ENCODE measurements at regions not wholly inside any gene's neighbourhood (a gene's known extent, or its start where the extent isn't known, plus 50 kb on each side); places are given as distances from the start of the nearest gene placed in this dataset.
"Not testable (repeated sequence)": the region's sequence is repeated elsewhere in the genome, so short reads cannot be mapped to it uniquely, and the experiment has no call there.

GRCh38 chr4:167966143-167966542, 126.2 kb upstream of the ANXA10 start:
- Histone ChIP-seq H3K4me1 (ENCODE audit: control insufficient read depth, insufficient read depth, low read length) (no peaks in the 10 kb centered on the region), H3K9me3 (ENCODE audit: control insufficient read depth, insufficient read depth, low read length) (peaks cover 6% of the 10 kb centered on the region), H3K27ac (ENCODE audit: low read depth, low read length) (no peak overlapping the region), H3K4me3 (ENCODE audit: low read depth, low read length) (no peak overlapping the region), H3K36me3 (ENCODE audit: control insufficient read depth, insufficient read depth, low read length) (no peaks in the 10 kb centered on the region), H3K27me3 (ENCODE audit: control insufficient read depth, insufficient read depth, low read length) (no peaks in the 10 kb centered on the region)
- WGBS (ENCODE audit: insufficient coverage): no CpG with 5 or more reads among the region's 2 CpGs
- no peak for DNase-seq (ENCODE audit: low read depth in 4 of 6, low spot score in 6 of 6)

GRCh38 chr4:167973513-167973912, 118.8 kb upstream of the ANXA10 start:
- Histone ChIP-seq H3K27me3 (ENCODE audit: control insufficient read depth, insufficient read depth, low read length) (no peaks in the 10 kb centered on the region), H3K27ac (ENCODE audit: low read depth, low read length) (no peak overlapping the region), H3K4me3 (ENCODE audit: low read depth, low read length) (no peak overlapping the region), H3K9me3 (ENCODE audit: control insufficient read depth, insufficient read depth, low read length) (peaks cover 8% of the 10 kb centered on the region), H3K36me3 (ENCODE audit: control insufficient read depth, insufficient read depth, low read length) (no peaks in the 10 kb centered on the region), H3K4me1 (ENCODE audit: control insufficient read depth, insufficient read depth, low read length) (no peaks in the 10 kb centered on the region)
- no peak for DNase-seq (ENCODE audit: low read depth in 4 of 6, low spot score in 6 of 6)

GRCh38 chr4:167985565-167985964, 106.8 kb upstream of the ANXA10 start:
- H3K9me3 ChIP-seq (ENCODE audit: control insufficient read depth, insufficient read depth, low read length): no peaks in the 10 kb centered on the region
- no peaks in the 10 kb centered on the region for H3K27me3 ChIP-seq (ENCODE audit: control insufficient read depth, insufficient read depth, low read length)
- DNase-seq (ENCODE audit: low read depth in 4 of 6, low spot score in 6 of 6): no peak
- H3K4me1 ChIP-seq (ENCODE audit: control insufficient read depth, insufficient read depth, low read length): no peaks in the 10 kb centered on the region
- H3K4me3 ChIP-seq (ENCODE audit: low read depth, low read length): no peak overlapping the region
- no peaks in the 10 kb centered on the region for H3K36me3 ChIP-seq (ENCODE audit: control insufficient read depth, insufficient read depth, low read length)
- H3K27ac ChIP-seq (ENCODE audit: low read depth, low read length): no peak overlapping the region

- no peak overlapping the region for H3K4me3 ChIP-seq (ENCODE audit: low read depth, low read length)
- no peaks in the 10 kb centered on the region for H3K27me3 ChIP-seq (ENCODE audit: control insufficient read depth, insufficient read depth, low read length)
- 90% methylated on average over 3 of the region's 3 CpGs for WGBS (ENCODE audit: insufficient coverage)
- no peak for DNase-seq (ENCODE audit: low read depth in 4 of 6, low spot score in 6 of 6)
- no peak overlapping the region for H3K27ac ChIP-seq (ENCODE audit: low read depth, low read length)
- no peaks in the 10 kb centered on the region for H3K9me3 ChIP-seq (ENCODE audit: control insufficient read depth, insufficient read depth, low read length)
- no peaks in the 10 kb centered on the region for H3K4me1 ChIP-seq (ENCODE audit: control insufficient read depth, insufficient read depth, low read length)
- H3K36me3 ChIP-seq (ENCODE audit: control insufficient read depth, insufficient read depth, low read length): no peaks in the 10 kb centered on the region
These were observed 106.3 kb upstream of the ANXA10 start for GRCh38 chr4:167986044-167986443.

GRCh38 chr4:167987285-167987684, 105.1 kb upstream of the ANXA10 start:
- H3K9me3 ChIP-seq (ENCODE audit: control insufficient read depth, insufficient read depth, low read length): no peaks in the 10 kb centered on the region
- DNase-seq (ENCODE audit: low read depth in 4 of 6, low spot score in 6 of 6): peak in 1 of 6 donors; percentile 9
- H3K4me3 ChIP-seq (ENCODE audit: low read depth, low read length): no peak overlapping the region
- no peaks in the 10 kb centered on the region for H3K27me3 ChIP-seq (ENCODE audit: control insufficient read depth, insufficient read depth, low read length)
- H3K36me3 ChIP-seq (ENCODE audit: control insufficient read depth, insufficient read depth, low read length): no peaks in the 10 kb centered on the region
- no peaks in the 10 kb centered on the region for H3K4me1 ChIP-seq (ENCODE audit: control insufficient read depth, insufficient read depth, low read length)
- WGBS (ENCODE audit: insufficient coverage): 80% methylated on average over 1 of the region's 2 CpGs
- H3K27ac ChIP-seq (ENCODE audit: low read depth, low read length): no peak overlapping the region

- WGBS (ENCODE audit: insufficient coverage): no CpG with 5 or more reads among the region's 2 CpGs
- Histone ChIP-seq H3K27ac (ENCODE audit: low read depth, low read length) (no peak overlapping the region), H3K4me1 (ENCODE audit: control insufficient read depth, insufficient read depth, low read length) (no peaks in the 10 kb centered on the region), H3K4me3 (ENCODE audit: low read depth, low read length) (no peak overlapping the region), H3K36me3 (ENCODE audit: control insufficient read depth, insufficient read depth, low read length) (no peaks in the 10 kb centered on the region), H3K27me3 (ENCODE audit: control insufficient read depth, insufficient read depth, low read length) (no peaks in the 10 kb centered on the region), H3K9me3 (ENCODE audit: control insufficient read depth, insufficient read depth, low read length) (no peaks in the 10 kb centered on the region)
- DNase-seq (ENCODE audit: low read depth in 4 of 6, low spot score in 6 of 6): peak in 1 of 6 donors; percentile 11
These were observed 102.5 kb upstream of the ANXA10 start for GRCh38 chr4:167989815-167990214.

GRCh38 chr4:168008112-168008511, 84.2 kb upstream of the ANXA10 start:
- not testable (repeated sequence) for H3K36me3 ChIP-seq (ENCODE audit: control insufficient read depth, insufficient read depth, low read length)

GRCh38 chr4:168019019-168019651, 73.2 kb upstream of the ANXA10 start:
- 100% methylated on average over 1 of the region's 1 CpG for whole genome bisulfite sequencing (ENCODE audit: insufficient coverage)
- Histone ChIP-seq H3K4me3 (ENCODE audit: low read depth, low read length) (no peak overlapping the region), H3K9me3 (ENCODE audit: control insufficient read depth, insufficient read depth, low read length) (peaks cover 4% of the 10 kb centered on the region), H3K27me3 (ENCODE audit: control insufficient read depth, insufficient read depth, low read length) (no peaks in the 10 kb centered on the region), H3K27ac (ENCODE audit: low read depth, low read length) (no peak overlapping the region), H3K4me1 (ENCODE audit: control insufficient read depth, insufficient read depth, low read length) (no peaks in the 10 kb centered on the region), H3K36me3 (ENCODE audit: control insufficient read depth, insufficient read depth, low read length) (no peaks in the 10 kb centered on the region)
- no peak for DNase-seq (ENCODE audit: low read depth in 4 of 6, low spot score in 6 of 6)

More at GRCh38 chr4:168008112-168008511, 84.2 kb upstream of the ANXA10 start:
- not testable (repeated sequence) for H3K4me3 ChIP-seq (ENCODE audit: low read depth, low read length); H3K27ac ChIP-seq (ENCODE audit: low read depth, low read length); H3K4me1 ChIP-seq (ENCODE audit: control insufficient read depth, insufficient read depth, low read length); DNase-seq (ENCODE audit: low read depth in 4 of 6, low spot score in 6 of 6); H3K9me3 ChIP-seq (ENCODE audit: control insufficient read depth, insufficient read depth, low read length); H3K27me3 ChIP-seq (ENCODE audit: control insufficient read depth, insufficient read depth, low read length)
- 92% methylated on average over 2 of the region's 6 CpGs for WGBS (ENCODE audit: insufficient coverage)

GRCh38 chr4:168019921-168020320, 72.4 kb upstream of the ANXA10 start:
- H3K27me3 ChIP-seq (ENCODE audit: control insufficient read depth, insufficient read depth, low read length): no peaks in the 10 kb centered on the region
- no peak overlapping the region for H3K4me3 ChIP-seq (ENCODE audit: low read depth, low read length)
- peaks cover 4% of the 10 kb centered on the region for H3K9me3 ChIP-seq (ENCODE audit: control insufficient read depth, insufficient read depth, low read length)
- H3K36me3 ChIP-seq (ENCODE audit: control insufficient read depth, insufficient read depth, low read length): no peaks in the 10 kb centered on the region
- no CpG with 5 or more reads among the region's 2 CpGs for WGBS (ENCODE audit: insufficient coverage)
- no peaks in the 10 kb centered on the region for H3K4me1 ChIP-seq (ENCODE audit: control insufficient read depth, insufficient read depth, low read length)
- no peak for DNase-seq (ENCODE audit: low read depth in 4 of 6, low spot score in 6 of 6)
- no peak overlapping the region for H3K27ac ChIP-seq (ENCODE audit: low read depth, low read length)

GRCh38 chr4:168021666-168022065, 70.7 kb upstream of the ANXA10 start:
- DNase-seq (ENCODE audit: low read depth in 4 of 6, low spot score in 6 of 6): no peak
- no peak overlapping the region for H3K4me3 ChIP-seq (ENCODE audit: low read depth, low read length)
- H3K36me3 ChIP-seq (ENCODE audit: control insufficient read depth, insufficient read depth, low read length): no peaks in the 10 kb centered on the region
- WGBS (ENCODE audit: insufficient coverage): 63% methylated on average over 1 of the region's 1 CpG
- no peaks in the 10 kb centered on the region for H3K4me1 ChIP-seq (ENCODE audit: control insufficient read depth, insufficient read depth, low read length)
- H3K27me3 ChIP-seq (ENCODE audit: control insufficient read depth, insufficient read depth, low read length): no peaks in the 10 kb centered on the region
- H3K9me3 ChIP-seq (ENCODE audit: control insufficient read depth, insufficient read depth, low read length): peaks cover 4% of the 10 kb centered on the region
- no peak overlapping the region for H3K27ac ChIP-seq (ENCODE audit: low read depth, low read length)

Data from spinal cord (tissue), 9 donors.